LNCAP (cell line): ENCODE measurements at regions not wholly inside any gene's neighbourhood (a gene's known extent, or its start where the extent isn't known, plus 50 kb on each side); places are given as distances from the start of the nearest gene placed in this dataset.

Experiments used
- CTCF ChIP-seq: fragments of 450-650 bp; IDR thresholded peaks from 2 replicates; pipeline ENCODE4 v1.5.1; 2017; ENCODE audit warnings: mild to moderate bottlenecking

DNA sequence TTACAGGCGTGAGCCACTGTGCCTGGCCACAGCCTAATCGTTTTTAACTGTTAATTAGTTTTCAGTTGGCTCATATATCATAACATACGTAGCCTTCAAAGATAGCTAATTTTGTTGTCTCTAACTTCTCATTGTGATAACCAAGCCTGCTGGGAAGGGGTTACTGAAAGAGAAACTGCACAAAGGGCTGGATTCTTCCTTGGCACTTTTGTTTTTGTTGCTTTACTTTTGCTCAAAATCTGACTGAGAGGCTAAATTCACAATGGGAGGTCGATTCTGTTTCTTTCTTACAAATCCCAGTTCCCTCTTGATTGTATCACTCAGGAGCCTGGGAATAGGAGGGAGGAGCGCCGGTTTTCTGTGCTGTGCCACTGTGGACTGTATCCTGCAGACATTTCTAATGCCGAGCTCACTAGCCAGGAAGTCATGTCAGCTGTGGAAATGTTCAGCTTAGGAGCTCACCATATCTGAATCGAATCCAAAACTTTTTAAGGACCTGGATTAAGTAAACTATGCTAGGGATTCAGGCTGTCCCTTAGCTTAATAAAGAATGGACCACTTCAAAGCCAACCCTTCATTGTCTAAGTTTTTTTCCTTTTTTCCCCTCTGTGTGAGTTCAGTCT, 120.5 kb upstream of the FAT1 start:
- TF ChIP-seq CTCF, result no peak

GRCh38 chr4:186845137-186845842, 121.6 kb upstream of the FAT1 start:
- no peak for TF ChIP-seq CTCF

GRCh38 chr4:186846426-186846825, 122.8 kb upstream of the FAT1 start:
- no peak for TF ChIP-seq CTCF

GRCh38 chr4:186848437-186848836, 124.8 kb upstream of the FAT1 start:
- no peak for TF ChIP-seq CTCF

DNA sequence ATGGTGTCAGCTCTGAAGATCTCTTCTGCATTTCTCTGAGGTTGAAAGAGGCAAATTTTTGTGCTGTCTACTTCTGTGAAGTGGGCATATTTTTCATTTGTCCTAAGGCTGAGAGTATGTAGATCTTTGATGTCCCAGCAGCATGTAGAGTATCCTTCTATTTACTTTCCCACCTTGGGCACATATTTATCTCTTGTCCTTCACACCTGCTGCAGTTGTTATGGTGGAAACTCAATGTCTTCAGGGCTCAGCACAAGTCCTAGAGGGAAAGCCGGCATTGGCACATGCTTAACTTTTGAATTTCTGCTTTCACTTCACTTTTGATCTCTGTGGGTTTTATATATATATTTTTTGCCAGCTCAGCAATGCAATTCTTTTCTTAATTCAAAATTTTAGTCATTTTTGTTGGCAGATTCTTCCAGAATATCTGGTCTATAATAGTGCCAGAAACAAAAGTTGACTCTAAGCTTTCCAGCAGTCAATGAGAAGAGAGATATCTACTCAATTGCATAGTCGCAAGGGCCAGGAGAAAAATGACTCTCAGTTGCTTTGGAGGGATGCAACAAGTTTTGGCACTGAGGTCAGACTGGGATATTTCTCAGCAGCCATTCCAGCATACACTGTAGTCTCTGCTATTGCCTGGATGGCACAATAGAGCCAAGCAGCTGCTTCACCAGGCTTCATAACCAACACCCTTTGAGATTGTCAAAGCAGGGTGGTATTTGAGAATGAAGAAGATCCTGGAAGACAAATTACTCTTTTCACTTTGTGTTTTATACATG, 127.8 kb upstream of the FAT1 start:
- TF ChIP-seq CTCF, result no peak

- TF ChIP-seq CTCF, result no peak
Measured at GRCh38 chr4:186852073-186852420, 128.4 kb upstream of the FAT1 start.

DNA sequence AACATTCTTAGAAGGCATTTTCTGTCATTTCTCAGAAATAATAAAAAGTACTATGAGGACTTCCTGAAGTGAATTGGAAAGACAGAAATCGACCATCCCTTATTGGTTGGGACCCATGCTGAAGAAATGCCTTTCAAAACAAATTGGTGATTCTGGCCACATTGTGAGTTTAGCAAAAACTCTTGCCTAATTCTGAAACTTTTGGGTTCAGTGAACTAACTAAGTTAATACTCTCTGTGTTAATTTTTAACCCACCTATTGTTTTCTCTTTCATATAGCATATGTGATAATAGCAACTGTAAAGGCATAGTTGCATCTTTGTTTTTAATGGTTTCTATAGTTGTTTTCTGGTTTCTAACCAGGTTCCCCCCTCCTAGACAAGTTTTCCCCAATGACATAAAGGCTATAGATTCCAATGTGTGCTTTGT, 129.3 kb upstream of the FAT1 start:
- no peak for TF ChIP-seq CTCF
